Heart left ventricle (tissue), 16 donors: ENCODE measurements at regions not wholly inside any gene's neighbourhood (a gene's known extent, or its start where the extent isn't known, plus 50 kb on each side); places are given as distances from the start of the nearest gene placed in this dataset.
A peak's percentile ranks its signal among the peaks of the same experiment; 100 is the strongest.

Source experiments
- ATAC-seq, 4 donors: fragments of 200-7000 bp; cut with Tn5 transposase; one replicate each; pipeline ENCODE4 v1.9.1; 2020 to 2022; ENCODE audit warnings: moderate library complexity in 4 of 4, mild to moderate bottlenecking in 3 of 4, moderate number of reproducible peaks in 1 of 4
- DNase-seq, 5 donors: peaks; one replicate each; pipeline ENCODE4 v3.0.0-alpha.2; 2020
- H3K27ac ChIP-seq, 12 donors: fragments of 200-600 bp; sonication (generic) in 4 of 12; one replicate each; pipeline versions ENCODE4 v1.5.0 to v1.8.0; 2016 to 2022; ENCODE audit warnings: mild to moderate bottlenecking in 2 of 12
- H3K27me3 ChIP-seq, 9 donors: fragments of 200-600 bp; sonication (generic) in 2 of 9; one replicate each; pipeline versions ENCODE4 v1.5.1 to v1.8.0; 2016 to 2022; ENCODE audit warnings: mild to moderate bottlenecking in 3 of 9
- H3K36me3 ChIP-seq, 9 donors: fragments of 200-600 bp; sonication (generic) in 2 of 9; one replicate each; pipeline versions ENCODE4 v1.5.0 to v1.8.0; 2018 to 2022; ENCODE audit warnings: mild to moderate bottlenecking in 2 of 9
- H3K4me1 ChIP-seq, 12 donors: fragments of 200-600 bp; sonication (generic) in 4 of 12; one replicate each; pipeline versions ENCODE4 v1.5.0 to v1.8.0; 2016 to 2022; ENCODE audit warnings: mild to moderate bottlenecking in 3 of 12
- H3K4me3 ChIP-seq, 12 donors: fragments of 200-600 bp; sonication (generic) in 4 of 12; one replicate each; pipeline versions ENCODE4 v1.5.0 to v1.8.0; 2017 to 2022; ENCODE audit warnings: mild to moderate bottlenecking in 9 of 12, moderate library complexity in 4 of 12
- H3K9me3 ChIP-seq, 12 donors: fragments of 200-600 bp; sonication (generic) in 4 of 12; one replicate each; pipeline versions ENCODE4 v1.5.0 to v1.8.0; 2016 to 2022; ENCODE audit warnings: mild to moderate bottlenecking in 1 of 12
- CTCF ChIP-seq, 12 donors: fragments of 200-600 bp; sonication (generic) in 4 of 12; IDR thresholded peaks; one replicate each; pipeline versions ENCODE4 v1.5.0 to v1.8.0; 2018 to 2022; ENCODE audit warnings: antibody characterized with exemption in 12 of 12, mild to moderate bottlenecking in 5 of 12
- POLR2A ChIP-seq, 2 donors: fragments of 450-650 bp; IDR thresholded peaks; one replicate each; pipeline ENCODE4 v1.6.1; 2017; ENCODE audit warnings: antibody characterized with exemption in 2 of 2, mild to moderate bottlenecking in 2 of 2, moderate library complexity in 2 of 2
- WGBS, 4 donors: extraction: QIAGEN DNeasy Blood & Tissue Kit in 2 of 4; methylation state at CpG; one replicate each; pipeline versions ENCODE4 v1.1.5 to v1.1.7; 2013 to 2018; 5-methylcytosine and 5-hydroxymethylcytosine counted together
- intact Hi-C, 10 donors: fragments of 100-400 bp; cut with DNase I; formaldehyde crosslinking; loops; one replicate each; pipeline versions ENCODE4 v1.11.1 to v1.14.2; 2022
- donor health status: ischemic (EF 13 %, LVEDD 7.1; RV severe dilation, severe dysfunction).
- donor health status: healthy with polysubstance abuse.
- donor health status: DM: no; HTN: yes; CAD: no.
- donor health status: DM: no; HTN: no; CAD: no.
- donor health status: ischemic (EF 25% LVEDD 6.9; RV normal size, moderate dysfunction).
- donor health status: ischemic (EF 25% LVEDD 5.7; RV mildly dilated, moderate dysfunction).
- donor health status: healthy.
- donor health status: DM: yes; HTN: yes; CAD: no.
- donor health status: ischemic (EF 35%, LVEDD 5.7; RV mildly dilated, moderate dysfunction).
- donor health status: nonischemic (EF 11% LVEDD 7.7; RV severe dilation, severe dysfunction).
- donor health status: DM: yes; HTN: yes; CAD: no.
- donor health status: PGD.
- donor health status: ischemic (EF 29% LVEDD 5.4; RV normal size, mild dysfunction).
- donor health status: nonischemic (EF 23%, LVEDD 6.1; RV moderate dilation, normal function).

- Histone ChIP-seq H3K27ac (no peak overlapping the region), H3K36me3 (no peaks in the 10 kb centered on the region), H3K27me3 (no peaks in the 10 kb centered on the region), H3K4me1 (no peaks in the 10 kb centered on the region), H3K4me3 (no peak overlapping the region), H3K9me3 (no peaks in the 10 kb centered on the region)
- intact Hi-C loops = no loop called here
- TF ChIP-seq POLR2A (IDR thresholded peaks at IDR 0.05) = no peak
- TF ChIP-seq CTCF (IDR thresholded peaks at IDR 0.05) = no peak
- no peak for DNase-seq
- no peak for ATAC-seq
- 51 to 72% (median 61%) methylated on average over 3 of the region's 3 CpGs for WGBS, 4 donors
Measured at GRCh38 chr2:14752295-14752694, 119.8 kb downstream of the LRATD1 start.

- H3K9me3 ChIP-seq = no peaks in the 10 kb centered on the region
- no peak for ATAC-seq
Measured at GRCh38 chr2:14756122-14756541, 123.6 kb downstream of the LRATD1 start.

GRCh38 chr2:14756981-14757657 is 124.6 kb downstream of the LRATD1 start:
- no peak overlapping the region for H3K27ac ChIP-seq
- DNase-seq (peak in 1 of 5 donors; percentile 25), ATAC-seq (peak in 1 of 4 donors; percentile 71)
- no peaks in the 10 kb centered on the region for H3K4me1 ChIP-seq
- no peaks in the 10 kb centered on the region for H3K27me3 ChIP-seq
- WGBS, 4 donors = 75 to 80% (median 77%) methylated on average over 8 to 10 of the region's 10 CpGs
- TF ChIP-seq CTCF (IDR thresholded peaks at IDR 0.05) (no peak), POLR2A (IDR thresholded peaks at IDR 0.05) (no peak)
- no peaks in the 10 kb centered on the region for H3K9me3 ChIP-seq
- H3K4me3 ChIP-seq = no peak overlapping the region
- intact Hi-C loops = no loop called here
- no peaks in the 10 kb centered on the region for H3K36me3 ChIP-seq

More at GRCh38 chr2:14756122-14756541, 123.6 kb downstream of the LRATD1 start:
- Histone ChIP-seq H3K27ac (peak overlapping the region in 1 of 12 donors; percentile 29), H3K27me3 (no peaks in the 10 kb centered on the region), H3K36me3 (no peaks in the 10 kb centered on the region), H3K4me3 (no peak overlapping the region), H3K4me1 (no peaks in the 10 kb centered on the region)
- TF ChIP-seq CTCF (IDR thresholded peaks at IDR 0.05) (no peak), POLR2A (IDR thresholded peaks at IDR 0.05) (no peak)
- intact Hi-C loops = no loop called here
- no peak for DNase-seq
- 52 to 71% (median 55%) methylated on average over 3 of the region's 3 CpGs for WGBS, 4 donors

GRCh38 chr2:14759082-14759481 is 126.6 kb downstream of the LRATD1 start:
- no peaks in the 10 kb centered on the region for H3K36me3 ChIP-seq
- intact Hi-C loops = no loop called here
- ATAC-seq = no peak
- no peak for DNase-seq
- no peak overlapping the region for H3K27ac ChIP-seq
- no peaks in the 10 kb centered on the region for H3K9me3 ChIP-seq
- H3K4me1 ChIP-seq = no peaks in the 10 kb centered on the region
- no peak overlapping the region for H3K4me3 ChIP-seq
- TF ChIP-seq POLR2A (IDR thresholded peaks at IDR 0.05) (no peak), CTCF (IDR thresholded peaks at IDR 0.05) (no peak)
- 58 to 80% (median 78%) methylated on average over 5 of the region's 5 CpGs for WGBS, 4 donors
- H3K27me3 ChIP-seq = peaks cover 0 to 7% (median 0%) of the 10 kb centered on the region in 9 donors
